ENCODE measurements at regions not wholly inside any gene's neighbourhood (a gene's known extent, or its start where the extent isn't known, plus 50 kb on each side); places are given as distances from the start of the nearest gene placed in this dataset.

DNA sequence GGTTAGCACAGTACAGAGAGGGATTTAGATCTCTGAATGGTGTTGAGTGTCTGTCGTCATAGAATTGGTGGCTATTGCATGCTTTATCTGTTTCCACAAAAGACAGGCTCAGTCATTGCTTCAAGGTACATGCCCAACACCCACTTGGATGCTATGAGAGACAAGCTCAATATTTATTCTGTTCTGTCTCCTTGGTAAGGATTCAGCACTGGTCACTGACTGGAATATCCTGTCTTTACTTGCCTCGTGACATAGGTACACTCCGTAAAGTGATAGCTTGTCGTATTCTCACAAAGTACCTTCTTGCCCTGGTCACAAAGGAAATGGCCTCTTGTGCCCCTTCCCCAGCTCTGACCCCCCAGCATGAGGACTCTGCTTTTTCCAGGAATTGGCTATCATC, 72.8 kb upstream of the CTNNB1 start:
- TF ChIP-seq, protein P1, sequence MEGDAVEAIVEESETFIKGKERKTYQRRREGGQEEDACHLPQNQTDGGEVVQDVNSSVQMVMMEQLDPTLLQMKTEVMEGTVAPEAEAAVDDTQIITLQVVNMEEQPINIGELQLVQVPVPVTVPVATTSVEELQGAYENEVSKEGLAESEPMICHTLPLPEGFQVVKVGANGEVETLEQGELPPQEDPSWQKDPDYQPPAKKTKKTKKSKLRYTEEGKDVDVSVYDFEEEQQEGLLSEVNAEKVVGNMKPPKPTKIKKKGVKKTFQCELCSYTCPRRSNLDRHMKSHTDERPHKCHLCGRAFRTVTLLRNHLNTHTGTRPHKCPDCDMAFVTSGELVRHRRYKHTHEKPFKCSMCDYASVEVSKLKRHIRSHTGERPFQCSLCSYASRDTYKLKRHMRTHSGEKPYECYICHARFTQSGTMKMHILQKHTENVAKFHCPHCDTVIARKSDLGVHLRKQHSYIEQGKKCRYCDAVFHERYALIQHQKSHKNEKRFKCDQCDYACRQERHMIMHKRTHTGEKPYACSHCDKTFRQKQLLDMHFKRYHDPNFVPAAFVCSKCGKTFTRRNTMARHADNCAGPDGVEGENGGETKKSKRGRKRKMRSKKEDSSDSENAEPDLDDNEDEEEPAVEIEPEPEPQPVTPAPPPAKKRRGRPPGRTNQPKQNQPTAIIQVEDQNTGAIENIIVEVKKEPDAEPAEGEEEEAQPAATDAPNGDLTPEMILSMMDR (IDR thresholded peaks at IDR 0.05), result no peak
- Histone ChIP-seq H3K27ac (no peak overlapping the region), H3K4me3 (no peak overlapping the region), H3K9me3 (peaks cover 0 to 26% (median 16%) of the 10 kb centered on the region in 3 donors), H3K27me3 (no peaks in the 10 kb centered on the region), H3K4me1 (no peaks in the 10 kb centered on the region), H3K36me3 (no peaks in the 10 kb centered on the region)
- no peak for DNase-seq
- intact Hi-C loops (cut with DNase I; ENCODE audit: low total_unique reads), result no loop called here

DNA sequence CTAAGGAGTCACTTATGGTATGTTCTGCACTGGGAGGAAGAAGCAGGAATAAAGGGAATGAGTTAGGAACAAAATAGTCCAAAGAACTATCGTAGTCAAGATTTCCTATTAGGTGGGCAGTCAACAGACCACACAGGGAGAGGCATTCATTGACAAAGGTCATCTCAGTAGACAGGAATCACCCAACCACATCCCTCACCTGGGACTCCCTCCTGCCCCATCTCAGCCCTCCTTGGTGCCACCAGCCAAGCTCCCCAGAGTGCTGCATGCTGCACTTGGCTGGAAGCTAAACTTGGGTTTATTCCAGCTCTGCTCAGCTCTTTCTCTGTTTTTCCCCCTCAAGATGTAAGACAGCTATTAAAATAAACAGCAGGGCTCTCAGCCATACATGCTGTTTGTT, 72.3 kb upstream of the CTNNB1 start:
- intact Hi-C loops (cut with DNase I; ENCODE audit: low total_unique reads), result no loop called here
- Histone ChIP-seq H3K4me1 (no peaks in the 10 kb centered on the region), H3K9me3 (peaks cover 0 to 26% (median 16%) of the 10 kb centered on the region in 3 donors), H3K36me3 (no peaks in the 10 kb centered on the region), H3K27me3 (no peaks in the 10 kb centered on the region), H3K27ac (no peak overlapping the region), H3K4me3 (no peak overlapping the region)
- TF ChIP-seq, protein P1 (IDR thresholded peaks at IDR 0.05), result no peak
- no peak for DNase-seq

DNA sequence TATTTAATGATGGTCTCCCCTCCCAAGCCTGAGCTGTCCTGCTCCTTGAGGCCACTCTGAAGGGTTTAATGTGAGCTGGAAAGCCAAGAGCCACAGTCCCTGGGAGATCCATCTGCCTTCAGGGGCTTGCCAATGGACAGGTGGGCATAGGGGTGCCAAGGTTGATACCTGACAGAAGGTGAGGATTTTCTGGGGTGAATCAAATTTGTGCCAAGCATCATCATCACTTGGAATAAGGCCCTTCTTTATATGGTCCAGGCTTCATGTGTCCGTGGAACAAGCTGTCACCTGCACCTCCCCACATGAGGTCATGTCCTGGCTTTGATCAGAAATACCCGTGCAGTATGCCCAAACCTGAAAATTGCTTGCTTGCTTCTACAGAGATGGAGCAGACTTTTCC, 71.9 kb upstream of the CTNNB1 start:
- no peak overlapping the region for H3K27ac ChIP-seq
- no peaks in the 10 kb centered on the region for H3K36me3 ChIP-seq
- H3K27me3 ChIP-seq, result no peaks in the 10 kb centered on the region
- no peak overlapping the region for H3K4me3 ChIP-seq
- H3K9me3 ChIP-seq, result peaks cover 0 to 26% (median 16%) of the 10 kb centered on the region in 3 donors
- TF ChIP-seq, protein P1 (IDR thresholded peaks at IDR 0.05), result no peak
- no peak for DNase-seq
- no peaks in the 10 kb centered on the region for H3K4me1 ChIP-seq
- intact Hi-C loops (cut with DNase I; ENCODE audit: low total_unique reads), result no loop called here

DNA sequence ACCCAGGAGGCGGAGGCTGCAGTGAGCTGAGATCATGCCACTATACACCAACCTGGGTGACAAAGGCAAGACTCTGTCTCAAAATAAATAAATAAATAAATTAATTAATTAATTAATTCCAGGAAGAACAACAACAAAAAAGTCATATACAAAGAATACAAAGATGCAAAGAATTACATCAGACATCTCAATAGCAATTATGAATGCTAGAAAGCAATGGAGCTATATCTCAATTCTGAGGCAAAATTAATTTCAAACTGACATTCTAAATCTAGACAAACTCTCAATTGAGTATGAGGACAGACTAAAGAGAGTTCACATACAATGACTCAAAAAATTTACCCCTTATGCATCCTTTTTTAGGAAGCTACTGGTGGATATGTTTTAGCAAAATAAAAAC, 69.6 kb upstream of the CTNNB1 start:
- Histone ChIP-seq H3K4me3 (no peak overlapping the region), H3K27me3 (no peaks in the 10 kb centered on the region), H3K4me1 (no peaks in the 10 kb centered on the region), H3K9me3 (peaks cover 0 to 25% (median 16%) of the 10 kb centered on the region in 3 donors), H3K27ac (no peak overlapping the region), H3K36me3 (no peaks in the 10 kb centered on the region)
- no peak for DNase-seq
- TF ChIP-seq, protein P1 (IDR thresholded peaks at IDR 0.05), result no peak
- intact Hi-C loops (cut with DNase I; ENCODE audit: low total_unique reads), result no loop called here

DNA sequence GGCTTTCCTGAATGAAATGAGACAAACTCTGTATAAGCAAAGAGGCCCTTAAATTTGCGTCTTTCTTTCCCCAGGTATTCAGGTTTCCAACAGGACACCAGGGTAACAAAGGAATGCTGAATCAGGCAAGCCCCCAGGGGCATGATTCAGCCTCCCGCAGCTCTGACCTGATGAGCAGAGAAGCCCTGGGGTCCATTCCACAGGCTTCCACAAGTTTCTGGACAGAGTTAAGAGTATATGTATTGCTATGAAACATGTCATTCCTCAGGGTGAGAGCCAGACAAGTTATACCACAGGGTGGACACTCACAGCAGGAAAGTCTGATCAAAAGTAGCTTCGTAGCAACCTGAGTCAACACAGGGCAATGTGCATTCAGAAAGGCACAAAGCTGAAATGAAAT, 68.1 kb upstream of the CTNNB1 start:
- no peaks in the 10 kb centered on the region for H3K27me3 ChIP-seq
- no peaks in the 10 kb centered on the region for H3K36me3 ChIP-seq
- H3K4me3 ChIP-seq, result no peak overlapping the region
- intact Hi-C loops (cut with DNase I; ENCODE audit: low total_unique reads), result no loop called here
- DNase-seq, result no peak
- no peak overlapping the region for H3K27ac ChIP-seq
- H3K9me3 ChIP-seq, result peaks cover 0 to 16% (median 14%) of the 10 kb centered on the region in 3 donors
- H3K4me1 ChIP-seq, result no peaks in the 10 kb centered on the region
- TF ChIP-seq, protein P1 (IDR thresholded peaks at IDR 0.05), result no peak

DNA sequence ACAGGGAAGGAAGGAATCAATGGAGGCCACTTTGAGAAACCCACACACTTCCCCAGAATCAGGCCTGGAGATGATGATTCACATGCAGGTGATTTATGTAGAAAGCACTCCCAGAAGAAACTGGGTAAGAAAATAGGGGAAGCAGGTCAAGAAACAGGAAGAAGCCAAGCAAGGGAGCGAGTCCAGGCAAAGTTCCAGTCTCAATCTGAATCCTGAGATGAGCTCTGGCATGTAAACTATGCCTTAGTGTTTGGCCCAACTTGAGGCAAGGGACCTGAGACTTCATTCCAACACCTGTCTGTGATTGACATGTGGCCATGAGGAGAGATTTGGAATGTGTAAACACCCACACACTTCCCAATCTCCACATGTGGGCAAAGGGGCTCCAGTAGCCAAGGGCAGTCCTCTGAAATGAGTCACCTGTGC, 61.6 kb upstream of the CTNNB1 start:
- H3K27ac ChIP-seq, result no peak overlapping the region
- DNase-seq, result no peak
- H3K9me3 ChIP-seq, result no peaks in the 10 kb centered on the region
- no peak overlapping the region for H3K4me3 ChIP-seq
- no peaks in the 10 kb centered on the region for H3K27me3 ChIP-seq
- H3K36me3 ChIP-seq, result no peaks in the 10 kb centered on the region
- TF ChIP-seq, protein P1 (IDR thresholded peaks at IDR 0.05), result no peak
- H3K4me1 ChIP-seq, result peaks cover 0 to 13% (median 6%) of the 10 kb centered on the region in 4 donors
- intact Hi-C loops (cut with DNase I; ENCODE audit: low total_unique reads), result no loop called here
